Right cardiac atrium (tissue), 5 donors: ENCODE measurements at regions not wholly inside any gene's neighbourhood (a gene's known extent, or its start where the extent isn't known, plus 50 kb on each side); places are given as distances from the start of the nearest gene placed in this dataset.

Experiments
- ATAC-seq, 2 donors: fragments of 200-7000 bp; cut with Tn5 transposase; one replicate each; pipeline versions ENCODE4 v1.8.0 to v1.9.1; 2020; ENCODE audit warnings: moderate library complexity in 2 of 2, mild to moderate bottlenecking in 1 of 2
- DNase-seq, 3 donors: peaks; one replicate each; pipeline ENCODE4 v3.0.0-alpha.2; 2020
- H3K27ac ChIP-seq: one replicate; pipeline ENCODE4 v1.5.1; 2013; ENCODE audit warnings: mild to moderate bottlenecking, low read length, control low read depth, moderate library complexity
- H3K27me3 ChIP-seq: one replicate; pipeline ENCODE4 v1.6.1; 2013; ENCODE audit not compliant: control insufficient read depth, insufficient read depth
- H3K4me1 ChIP-seq: one replicate; pipeline ENCODE4 v1.6.1; 2013; ENCODE audit warnings: low read length; ENCODE audit not compliant: control insufficient read depth, insufficient read depth
- H3K4me3 ChIP-seq: one replicate; pipeline ENCODE4 v1.5.1; 2013; ENCODE audit warnings: low read length, control low read depth
- H3K9me3 ChIP-seq: one replicate; pipeline ENCODE4 v1.6.1; 2013; ENCODE audit warnings: low read length; ENCODE audit not compliant: control insufficient read depth
- WGBS: extraction: QIAGEN DNeasy Blood & Tissue Kit; methylation state at CpG from one replicate; pipeline ENCODE4 v1.1.7; 2013; 5-methylcytosine and 5-hydroxymethylcytosine counted together
- intact Hi-C, 4 donors: fragments of 100-400 bp; cut with DNase I; formaldehyde crosslinking; loops; one replicate each; pipeline versions ENCODE4 v1.11.0 to v1.14.0; 2022 to 2023
- donor health status: healthy with polysubstance abuse.
- donor health status: DM: no; HTN: yes; CAD: no.
- donor health status: DM: no; HTN: no; CAD: no.
- donor health status: DM: no; HTN: yes; CAD: no; lungs with severe emphysema.
- donor health status: DM: yes; HTN: yes; CAD: no.

DNA sequence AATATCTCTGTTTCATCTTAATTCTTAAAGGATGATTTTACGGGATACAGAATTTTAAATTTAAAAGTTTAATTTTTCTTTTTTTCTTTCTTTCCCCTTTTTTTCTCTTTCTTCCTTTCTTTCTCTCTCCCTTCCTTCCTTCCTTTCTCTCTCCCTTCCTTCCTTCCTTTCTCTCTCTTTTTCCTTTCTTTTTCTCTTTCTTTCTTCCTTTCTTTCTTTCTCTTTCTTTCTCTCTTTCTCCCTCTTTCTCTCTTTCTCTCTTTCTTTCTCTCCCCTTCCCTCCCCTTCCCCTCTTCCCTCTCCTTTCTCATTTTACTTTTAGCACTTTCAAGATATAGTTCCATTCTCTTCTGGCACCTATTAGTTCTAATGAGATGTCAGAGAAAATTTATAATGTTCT lies 61.4 kb upstream of the ADRB2 start:
- 92% methylated on average over 1 of the region's 1 CpG for WGBS
- H3K4me3 ChIP-seq, result no peak overlapping the region
- ATAC-seq (no peak), DNase-seq (no peak)
- no peaks in the 10 kb centered on the region for H3K27me3 ChIP-seq
- peaks cover 3% of the 10 kb centered on the region for H3K4me1 ChIP-seq
- intact Hi-C loops, result no loop called here
- H3K9me3 ChIP-seq, result no peaks in the 10 kb centered on the region
- H3K27ac ChIP-seq, result no peak overlapping the region

GRCh38 chr5:148768806-148769415 lies 57.5 kb upstream of the ADRB2 start:
- no peak for ATAC-seq
- H3K4me1 ChIP-seq, result peaks cover 2% of the 10 kb centered on the region
- H3K27ac ChIP-seq, result no peak overlapping the region
- 71% methylated on average over 5 of the region's 5 CpGs for WGBS
- H3K4me3 ChIP-seq, result no peak overlapping the region
- no peaks in the 10 kb centered on the region for H3K9me3 ChIP-seq
- no peak for DNase-seq
- intact Hi-C loops, result no loop called here
- no peaks in the 10 kb centered on the region for H3K27me3 ChIP-seq

DNA sequence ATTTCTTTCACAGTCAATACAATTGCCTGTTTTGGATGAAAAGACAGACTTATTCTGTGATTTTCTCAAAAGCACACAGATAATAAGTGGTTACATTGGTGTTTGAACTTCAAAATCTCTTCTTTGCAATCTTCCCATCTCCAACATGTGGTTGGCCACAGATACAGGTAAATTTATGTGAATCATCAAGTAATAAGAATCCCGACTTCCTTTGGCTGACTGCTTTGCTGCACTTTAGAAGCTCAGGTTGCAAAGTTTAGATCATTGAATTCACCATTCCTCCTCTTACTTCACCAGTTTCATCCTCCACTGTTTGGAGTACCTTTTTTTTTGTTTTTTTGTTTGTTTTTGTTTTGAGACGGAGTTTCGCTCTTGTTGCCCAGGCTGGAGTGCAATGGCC lies 56.5 kb upstream of the ADRB2 start:
- intact Hi-C loops, result no loop called here
- DNase-seq (no peak), ATAC-seq (no peak)
- WGBS, result 89% methylated on average over 3 of the region's 3 CpGs
- no peaks in the 10 kb centered on the region for H3K27me3 ChIP-seq
- H3K27ac ChIP-seq, result no peak overlapping the region
- peaks cover 2% of the 10 kb centered on the region for H3K4me1 ChIP-seq
- H3K4me3 ChIP-seq, result no peak overlapping the region
- no peaks in the 10 kb centered on the region for H3K9me3 ChIP-seq

DNA sequence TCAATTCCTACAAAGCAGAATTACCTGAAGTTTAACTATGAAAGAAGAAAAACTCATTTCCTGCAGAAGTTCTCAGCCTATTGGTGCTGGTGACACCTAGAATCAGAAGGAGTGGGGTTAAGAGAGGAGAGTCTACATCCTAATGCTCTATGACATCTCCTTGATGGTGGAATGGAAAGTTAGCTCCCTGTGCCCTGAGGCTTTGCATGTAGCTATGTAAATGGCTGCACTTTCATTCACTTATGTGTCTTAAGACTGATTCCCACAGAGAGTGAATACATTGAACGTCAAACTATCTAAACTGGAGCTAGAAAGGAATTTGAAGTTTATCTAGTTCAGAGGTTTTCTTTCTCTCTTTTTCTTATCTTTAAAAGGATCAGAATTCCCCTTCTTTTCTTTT lies 52.1 kb upstream of the ADRB2 start:
- no peaks in the 10 kb centered on the region for H3K4me1 ChIP-seq
- ATAC-seq, result no peak
- H3K4me3 ChIP-seq, result no peak overlapping the region
- no peak for DNase-seq
- 60% methylated on average over 1 of the region's 1 CpG for WGBS
- H3K9me3 ChIP-seq, result no peaks in the 10 kb centered on the region
- no peak overlapping the region for H3K27ac ChIP-seq
- intact Hi-C loops, result no loop called here
- H3K27me3 ChIP-seq, result no peaks in the 10 kb centered on the region

DNA sequence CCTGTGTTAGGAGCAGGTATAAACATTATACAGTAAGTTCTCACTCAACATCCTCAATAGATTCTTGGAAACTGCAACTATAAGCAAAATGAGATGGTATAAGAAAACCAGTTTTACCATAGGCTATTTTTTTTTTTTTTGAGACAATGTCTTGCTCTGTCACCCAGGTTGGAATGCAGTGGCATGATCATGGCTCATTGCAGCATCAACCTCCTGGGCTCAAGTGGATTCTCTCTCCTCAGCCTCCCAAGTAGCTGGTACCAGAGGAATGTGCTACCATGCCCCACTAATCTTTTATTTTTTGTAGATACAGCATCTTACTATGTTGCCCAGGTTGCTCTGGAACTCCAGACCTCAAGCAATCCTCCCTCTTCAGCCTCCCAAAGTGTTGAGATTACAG lies 50.1 kb upstream of the ADRB2 start:
- no peaks in the 10 kb centered on the region for H3K4me1 ChIP-seq
- H3K27ac ChIP-seq, result no peak overlapping the region
- intact Hi-C loops, result no loop called here
- no peaks in the 10 kb centered on the region for H3K9me3 ChIP-seq
- ATAC-seq, result no peak
- no peaks in the 10 kb centered on the region for H3K27me3 ChIP-seq
- H3K4me3 ChIP-seq, result no peak overlapping the region
- no peak for DNase-seq
